DMS53 (cell line): ENCODE measurements at regions not wholly inside any gene's neighbourhood (a gene's known extent, or its start where the extent isn't known, plus 50 kb on each side); places are given as distances from the start of the nearest gene placed in this dataset.
"Not testable (repeated sequence)": the region's sequence is repeated elsewhere in the genome, so short reads cannot be mapped to it uniquely, and the experiment has no call there.

Experiments used
- DNase-seq: peaks from one replicate; lab custom pipeline; 2025; lab: John Stamatoyannopoulos, UW

GRCh38 chr3:82618594-82618993 lies 857.1 kb upstream of the GBE1 start:
- peak; percentile 6 for DNase-seq

DNA sequence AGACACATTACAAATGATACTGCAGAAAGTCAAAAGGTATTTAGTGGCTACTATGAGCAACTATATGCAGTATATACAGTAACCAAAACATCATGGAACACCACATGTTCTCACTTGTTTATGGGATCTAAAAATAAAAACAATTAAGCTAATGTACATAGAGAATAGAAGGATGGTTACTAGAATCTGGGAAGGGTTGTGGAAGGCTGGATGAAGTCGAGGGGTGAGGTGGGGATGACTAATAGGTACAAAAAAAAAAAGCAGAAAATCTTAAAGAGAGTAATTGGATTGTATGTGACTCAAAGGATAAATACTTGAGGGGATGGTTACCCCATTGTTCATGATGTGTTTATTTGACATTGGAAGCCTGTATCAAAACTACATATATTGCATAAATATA lies 848.8 kb upstream of the GBE1 start:
- DNase-seq: no peak

DNA sequence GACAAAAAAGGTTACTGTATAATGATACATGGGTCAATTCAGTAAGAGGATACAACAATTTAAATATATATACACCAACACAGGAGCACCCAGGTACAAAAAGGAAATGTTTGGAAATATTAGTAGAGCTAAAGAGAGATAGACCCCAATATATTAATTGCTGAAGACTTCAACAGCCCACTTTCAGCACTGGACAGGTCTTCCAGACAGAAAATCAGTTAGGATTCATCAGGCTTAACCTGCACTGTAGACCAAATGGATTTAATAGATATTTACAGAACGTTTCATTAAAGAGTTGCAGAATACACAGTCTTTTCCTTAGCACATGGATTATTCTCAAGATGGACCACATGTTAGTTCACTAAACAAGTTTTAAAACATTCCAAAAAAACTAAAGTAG lies 845.9 kb upstream of the GBE1 start:
- DNase-seq: no peak

- no peak for DNase-seq
Observed at GRCh38 chr3:82596805-82597204, 835.4 kb upstream of the GBE1 start.

DNA sequence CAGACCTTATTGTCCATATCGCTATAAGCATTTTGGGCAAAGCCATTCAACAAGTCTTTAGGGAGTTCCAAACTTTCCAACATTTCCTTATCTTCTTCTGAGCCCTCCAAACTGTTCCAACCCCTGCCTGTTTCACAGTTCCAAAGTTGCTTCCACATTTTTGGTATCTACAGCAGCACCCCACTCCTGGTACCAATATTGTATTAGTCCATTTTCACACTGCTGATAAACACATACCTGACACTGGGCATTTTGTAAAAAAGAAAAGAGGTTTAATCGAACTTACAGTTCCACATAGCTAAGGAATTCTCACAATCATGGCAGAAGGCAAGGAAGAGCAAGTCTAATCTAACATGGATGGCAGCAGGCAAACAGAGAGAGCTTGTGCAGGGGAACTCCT lies 834.1 kb upstream of the GBE1 start:
- DNase-seq: no peak

- DNase-seq: peak; percentile 59
Observed at GRCh38 chr3:82587174-82587573, 825.7 kb upstream of the GBE1 start.

DNA sequence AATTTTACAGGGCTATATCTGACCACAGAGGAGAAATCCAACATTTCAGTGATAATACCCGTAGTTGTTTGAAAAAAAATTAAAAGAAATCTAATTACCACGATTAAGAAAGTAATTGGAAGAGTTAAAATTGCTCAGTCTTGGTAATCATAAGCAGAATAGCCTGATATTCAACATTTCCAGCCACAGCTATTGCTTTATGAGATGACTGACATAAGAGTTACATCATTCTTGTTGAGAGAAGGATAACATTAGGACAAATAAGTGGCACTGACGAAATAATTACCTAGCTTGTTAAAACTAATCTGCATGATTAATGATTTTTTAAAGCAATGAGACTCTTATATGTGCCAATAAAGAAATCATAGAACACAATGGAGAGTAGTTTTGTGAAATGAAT lies 825.0 kb upstream of the GBE1 start:
- peak; percentile 30 for DNase-seq

DNA sequence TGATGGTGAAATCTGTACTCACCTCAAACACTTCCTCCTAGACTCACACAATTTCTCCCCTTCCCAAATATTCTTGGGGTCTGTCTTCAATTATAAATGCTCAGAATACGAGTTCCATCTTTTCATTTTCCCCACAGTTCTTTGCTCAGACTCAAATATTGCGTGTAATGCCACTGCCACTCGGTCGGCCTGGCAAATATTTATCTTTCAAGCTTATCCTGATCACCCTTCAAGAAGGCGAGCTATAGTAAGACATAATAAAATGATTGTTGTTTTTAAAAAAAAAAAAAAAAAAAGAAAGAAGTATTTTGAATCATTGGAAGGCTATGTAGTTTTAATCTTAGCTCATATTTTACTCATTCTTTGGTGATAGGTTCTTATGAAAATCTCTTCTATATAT lies 824.6 kb upstream of the GBE1 start:
- DNase-seq: peak; percentile 48

DNA sequence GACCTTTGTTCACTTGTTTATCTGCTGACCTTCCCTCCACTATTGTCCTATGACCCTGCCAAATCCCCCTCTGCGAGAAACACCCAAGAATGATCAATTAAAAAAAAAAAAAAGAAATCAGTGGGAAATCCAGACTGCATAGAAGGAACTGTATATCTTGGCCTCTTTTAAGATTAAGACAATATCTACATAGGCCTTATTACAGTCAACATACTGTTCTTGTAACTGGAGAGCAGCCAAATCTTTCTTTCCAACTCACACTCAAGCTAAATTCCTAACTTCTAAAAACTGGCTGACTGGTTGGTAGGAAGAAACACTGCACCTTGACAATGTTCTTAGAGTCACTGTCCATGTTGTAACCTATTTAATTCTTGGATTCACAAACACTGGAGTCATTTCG lies 824.1 kb upstream of the GBE1 start:
- not testable (repeated sequence) for DNase-seq

DNA sequence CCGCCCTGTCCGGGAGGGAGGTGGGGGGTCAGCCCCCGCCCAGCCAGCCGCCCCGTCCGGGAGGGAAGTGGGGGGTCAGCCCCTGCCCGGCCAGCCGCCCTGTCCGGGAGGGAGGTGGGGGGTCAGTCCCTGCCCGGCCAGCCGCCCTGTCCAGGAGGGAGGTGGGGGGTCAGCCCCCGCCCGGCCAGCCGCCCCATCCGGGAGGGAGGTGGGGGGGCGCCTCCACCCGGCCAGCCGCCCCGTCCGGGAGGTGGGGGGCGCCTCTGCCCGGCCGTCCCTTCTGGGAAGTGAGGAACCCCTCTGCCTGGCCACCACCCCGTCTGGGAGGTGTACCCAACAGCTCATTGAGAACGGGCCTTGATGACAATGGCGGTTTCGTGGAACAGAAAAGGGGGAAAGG lies 823.4 kb upstream of the GBE1 start:
- not testable (repeated sequence) for DNase-seq

DNA sequence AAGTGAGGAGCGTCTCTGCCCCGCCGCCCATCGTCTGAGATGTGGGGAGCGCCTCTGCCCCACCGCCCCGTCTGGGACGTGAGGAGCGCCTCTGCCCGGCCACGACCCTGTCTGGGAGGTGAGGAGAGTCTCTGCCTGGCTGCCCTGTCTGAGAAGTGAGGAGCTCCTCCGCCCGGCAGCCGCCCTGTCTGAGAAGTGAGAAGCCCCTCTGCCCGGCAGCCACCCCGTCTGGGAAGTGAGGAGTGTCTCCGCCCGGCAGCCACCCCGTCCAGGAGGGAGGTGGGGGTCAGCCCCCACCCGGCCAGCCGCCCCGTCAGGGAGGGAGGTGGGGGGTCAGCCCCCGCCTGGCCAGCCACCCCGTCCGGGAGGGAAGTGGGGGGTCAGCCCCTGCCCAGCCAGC lies 823.0 kb upstream of the GBE1 start:
- not testable (repeated sequence) for DNase-seq

- DNase-seq: no peak
Observed at GRCh38 chr3:82581350-82581749, 819.9 kb upstream of the GBE1 start.

- no peak for DNase-seq
Observed at GRCh38 chr3:82572721-82573120, 811.3 kb upstream of the GBE1 start.

GRCh38 chr3:82568776-82569338 lies 807.4 kb upstream of the GBE1 start:
- DNase-seq: peak; percentile 25

GRCh38 chr3:82567029-82567600 lies 805.7 kb upstream of the GBE1 start:
- no peak for DNase-seq

GRCh38 chr3:82562896-82563295 lies 801.5 kb upstream of the GBE1 start:
- no peak for DNase-seq

- no peak for DNase-seq
Observed at GRCh38 chr3:82561784-82562183, 800.3 kb upstream of the GBE1 start.

DNA sequence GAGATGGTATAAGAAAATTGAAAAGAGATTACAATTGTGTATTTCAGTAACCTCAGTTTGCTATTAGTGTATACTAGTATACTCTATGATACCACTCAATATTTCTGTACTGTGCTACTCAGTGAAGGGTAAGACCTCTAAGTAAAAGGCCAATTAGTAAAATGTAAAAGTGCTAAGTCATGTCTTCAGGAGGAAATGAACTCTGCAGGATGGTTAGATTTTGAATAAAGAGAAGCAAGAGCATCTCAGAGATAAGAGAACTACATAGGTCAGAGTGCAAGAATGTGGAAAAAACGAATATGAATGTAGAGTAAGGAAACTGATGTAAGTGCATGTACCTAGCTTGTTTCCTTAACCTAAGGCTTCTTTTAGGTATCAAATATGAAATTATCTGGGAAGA lies 796.6 kb upstream of the GBE1 start:
- DNase-seq: no peak

- DNase-seq: no peak
Observed at GRCh38 chr3:82556113-82556512, 794.7 kb upstream of the GBE1 start.

GRCh38 chr3:82542556-82542955 lies 781.1 kb upstream of the GBE1 start:
- DNase-seq: not testable (repeated sequence)

DNA sequence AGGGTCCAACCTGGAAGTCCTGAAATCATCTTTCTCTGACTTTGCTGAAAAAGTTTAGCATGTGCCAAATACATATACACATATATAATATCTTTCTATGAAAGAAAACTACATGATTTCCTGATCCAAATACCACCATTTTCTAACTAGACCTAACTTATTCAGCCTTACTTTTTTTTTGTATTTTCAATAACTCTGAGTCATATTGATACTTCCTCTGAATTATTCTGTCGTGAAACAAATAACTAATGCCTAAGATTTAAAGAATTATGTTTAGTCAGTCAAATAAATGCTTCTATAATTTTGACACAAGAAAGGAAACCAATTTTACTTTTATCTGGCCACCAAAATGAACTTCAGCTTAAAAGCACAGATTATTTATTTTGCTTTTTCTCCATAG lies 760.2 kb upstream of the GBE1 start:
- DNase-seq: no peak

- no peak for DNase-seq
Observed at GRCh38 chr3:82520846-82521245, 759.4 kb upstream of the GBE1 start.

DNA sequence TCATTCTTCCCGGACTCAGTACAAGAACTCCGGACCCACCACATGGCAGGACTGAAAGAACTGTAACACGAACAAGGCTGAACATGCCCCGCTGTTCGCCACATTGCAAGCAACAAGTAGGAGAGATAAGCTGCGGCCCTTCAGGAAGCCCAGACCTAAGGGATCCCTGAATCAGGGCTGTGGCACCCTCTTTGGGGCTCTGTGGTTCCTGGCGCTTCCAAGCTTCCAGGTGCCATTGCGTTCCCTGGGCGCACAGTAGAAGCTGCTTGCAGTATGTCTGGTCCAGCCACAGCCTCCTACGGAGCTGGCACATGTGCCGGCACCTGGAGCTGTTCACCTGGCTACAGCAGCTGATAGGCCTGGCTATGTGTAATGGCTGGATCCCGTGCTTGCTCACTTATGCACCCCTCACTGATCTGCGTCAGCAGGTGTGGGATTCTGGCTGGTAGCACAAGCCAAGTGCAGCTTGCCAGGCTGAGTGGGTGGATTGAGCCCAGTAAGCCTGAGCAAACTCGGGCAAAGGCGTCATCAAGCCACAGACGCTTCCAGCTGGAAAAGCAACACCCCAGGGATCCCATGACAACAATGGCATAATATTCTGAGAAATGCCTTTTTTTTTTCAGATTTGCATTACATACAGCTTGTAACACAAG lies 748.6 kb upstream of the GBE1 start:
- no peak for DNase-seq
